GM12891 (cell line): ENCODE measurements at regions not wholly inside any gene's neighbourhood (a gene's known extent, or its start where the extent isn't known, plus 50 kb on each side); places are given as distances from the start of the nearest gene placed in this dataset.

Source experiments
- PAX5 ChIP-seq: IDR thresholded peaks from 2 replicates; pipeline ENCODE4 v1.6.1; 2011; ENCODE audit warnings: low read length, moderate library complexity, mild to moderate bottlenecking; ENCODE audit not compliant: insufficient read depth, severe bottlenecking
- POLR2A ChIP-seq: IDR thresholded peaks from 2 replicates; pipeline ENCODE4 v1.6.1; 2011; ENCODE audit warnings: low read depth, low read length, control low read depth
- POLR2AphosphoS5 ChIP-seq: IDR thresholded peaks from 2 replicates; pipeline ENCODE4 v1.6.1; 2011; ENCODE audit warnings: low read depth, low read length, control low read depth

GRCh38 chr14:44009642-44010041, 497.4 kb downstream of the FSCB start:
- TF ChIP-seq POLR2A = no peak
- no peak for TF ChIP-seq PAX5
- no peak for TF ChIP-seq POLR2AphosphoS5
